ENCODE measurements at regions not wholly inside any gene's neighbourhood (a gene's known extent, or its start where the extent isn't known, plus 50 kb on each side); places are given as distances from the start of the nearest gene placed in this dataset.
"Not testable (repeated sequence)": the region's sequence is repeated elsewhere in the genome, so short reads cannot be mapped to it uniquely, and the experiment has no call there.

DNA sequence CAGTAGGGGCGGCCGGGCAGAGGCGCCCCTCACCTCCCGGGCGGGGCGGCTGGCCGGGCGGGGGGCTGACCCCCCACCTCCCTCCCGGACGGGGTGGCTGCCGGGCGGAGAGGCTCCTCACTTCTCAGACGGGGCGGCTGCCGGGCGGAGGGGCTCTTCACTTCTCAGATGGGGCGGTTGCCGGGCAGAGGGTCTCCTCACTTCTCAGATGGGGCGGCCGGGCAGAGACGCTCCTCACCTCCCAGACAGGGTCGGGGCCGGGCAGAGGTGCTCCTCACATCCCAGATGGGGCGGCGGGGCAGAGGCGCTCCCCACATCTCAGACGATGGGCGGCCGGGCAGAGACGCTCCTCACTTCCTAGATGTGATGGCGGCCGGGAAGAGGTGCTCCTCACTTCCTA lies 389.8 kb downstream of the DSEL start:
- DNase-seq, result not testable (repeated sequence)

- no peak for DNase-seq
Measured at GRCh38 chr18:67123901-67124300, 392.6 kb downstream of the DSEL start.

GRCh38 chr18:67117804-67118203 lies 398.7 kb downstream of the DSEL start:
- DNase-seq, result no peak

GRCh38 chr18:67109535-67109934 lies 407.0 kb downstream of the DSEL start:
- DNase-seq, result no peak

DNA sequence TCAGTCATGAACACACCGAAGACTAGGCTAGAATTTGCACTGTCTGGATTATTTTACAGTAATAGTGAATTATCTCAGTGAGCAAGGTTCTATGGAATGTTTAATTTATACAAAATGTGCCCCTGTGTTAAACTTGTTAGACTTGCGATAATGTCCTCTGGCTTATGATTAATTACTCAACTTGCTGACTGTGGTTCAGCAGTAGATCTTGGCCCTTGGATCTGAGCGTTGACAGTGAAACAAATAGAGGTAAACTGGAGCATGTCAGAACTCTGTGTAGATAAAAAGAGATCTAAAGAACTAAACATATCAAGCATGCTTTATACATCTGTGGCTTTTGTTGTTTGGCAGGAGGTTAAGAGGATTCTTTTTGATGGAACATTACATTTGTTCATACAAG lies 407.6 kb downstream of the DSEL start:
- no peak for DNase-seq

DNA sequence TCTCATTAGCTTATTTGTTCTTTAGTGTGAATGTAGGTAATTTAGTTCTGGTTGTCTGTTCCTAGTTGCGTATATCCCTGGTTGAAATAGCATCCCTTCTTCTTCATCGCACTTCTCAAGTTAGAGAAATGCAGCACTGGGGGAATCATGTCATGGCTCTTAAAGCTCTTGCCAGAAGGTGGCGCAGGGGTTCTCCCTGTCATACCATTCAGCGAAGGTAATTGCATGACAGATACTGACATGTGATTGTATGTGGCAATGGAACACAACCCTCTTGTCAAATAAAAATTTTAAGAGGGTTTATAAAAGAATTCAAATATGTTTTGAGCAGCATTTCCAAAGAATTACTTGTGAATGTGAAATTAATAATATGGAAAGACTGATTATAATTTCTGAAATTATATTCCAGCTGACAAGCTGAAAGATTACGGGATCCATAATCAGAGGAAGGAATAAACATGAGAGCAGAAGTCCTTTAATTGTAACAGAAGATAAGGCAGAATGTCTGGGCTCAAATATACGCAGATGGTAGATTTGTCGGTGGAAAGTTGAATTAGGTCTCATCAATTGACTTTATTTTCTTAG lies 411.7 kb downstream of the DSEL start:
- no peak for DNase-seq

DNA sequence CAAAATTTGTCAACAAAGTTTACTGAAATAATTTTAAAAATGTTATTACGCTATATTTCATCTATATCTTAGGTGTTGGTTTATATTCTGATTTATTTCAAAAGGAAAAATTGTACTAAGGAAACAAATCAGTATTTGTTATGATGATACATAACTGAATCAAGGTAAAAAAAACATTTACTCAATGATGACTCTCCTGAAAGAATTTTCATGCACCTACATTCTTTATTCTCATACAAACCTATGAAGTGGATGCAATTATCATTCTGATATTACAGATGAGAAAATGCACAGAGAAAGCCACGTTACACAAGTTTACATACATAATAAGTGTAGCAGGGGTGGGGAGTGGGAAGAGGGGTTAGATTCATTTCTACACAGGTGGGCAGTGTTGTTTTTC lies 422.4 kb downstream of the DSEL start:
- DNase-seq, result no peak

- DNase-seq, result no peak
Measured at GRCh38 chr18:67092141-67092540, 424.4 kb downstream of the DSEL start.

DNA sequence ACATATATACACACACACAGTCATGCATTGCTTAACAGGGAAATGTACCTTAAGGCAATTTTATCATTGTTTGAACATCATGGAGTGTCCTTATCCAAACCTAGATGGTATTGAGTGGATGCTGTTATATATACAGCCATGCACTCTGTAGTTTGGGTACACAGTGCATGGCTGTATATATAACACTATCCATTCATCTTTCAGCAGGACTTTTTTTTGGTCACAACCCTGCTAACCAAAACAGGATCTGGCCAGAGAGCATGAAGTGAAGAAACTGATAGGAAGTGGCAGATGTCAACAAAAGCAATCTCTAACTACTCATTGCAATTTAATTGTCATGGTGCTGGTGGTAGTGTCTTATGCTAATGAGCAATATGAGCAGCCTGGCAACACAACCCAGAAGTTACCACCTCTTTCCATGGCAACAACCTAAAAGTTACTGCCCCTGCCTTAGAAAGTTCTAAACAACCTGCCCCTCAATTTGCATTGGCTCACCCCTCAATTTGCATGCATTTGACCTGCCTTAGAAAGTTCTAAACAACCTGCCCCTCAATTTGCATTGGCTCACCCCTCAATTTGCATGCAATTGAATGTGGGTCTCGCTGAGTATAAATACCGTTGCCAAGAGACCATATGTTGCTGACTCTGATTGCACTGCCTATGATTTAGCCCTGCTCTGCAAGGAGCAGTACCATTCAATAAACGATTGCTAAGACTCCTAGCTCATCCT lies 434.9 kb downstream of the DSEL start:
- no peak for DNase-seq

DNA sequence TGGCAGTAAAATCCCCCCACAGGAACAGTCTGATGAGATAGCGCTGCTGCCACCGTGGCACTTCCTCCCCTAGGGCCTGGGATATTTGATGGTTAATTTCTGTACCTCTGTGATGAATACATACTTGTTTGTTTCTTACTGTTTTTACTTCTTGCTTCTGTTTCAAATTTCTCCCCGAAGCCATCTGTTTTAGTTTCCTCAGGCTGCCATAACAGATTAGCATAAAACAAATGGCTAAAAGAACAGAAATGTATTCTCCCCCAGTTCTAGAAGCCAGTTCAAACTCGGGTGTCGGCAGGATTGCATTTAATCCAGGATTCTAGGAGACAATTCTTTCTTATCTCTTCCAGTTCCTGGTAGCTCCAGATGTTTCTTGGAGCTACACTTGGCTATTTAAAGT lies 435.9 kb downstream of the DSEL start:
- DNase-seq, result no peak

GRCh38 chr18:67074309-67074708 lies 442.2 kb downstream of the DSEL start:
- no peak for DNase-seq

GRCh38 chr18:67072791-67073190 lies 443.7 kb downstream of the DSEL start:
- DNase-seq, result no peak

DNA sequence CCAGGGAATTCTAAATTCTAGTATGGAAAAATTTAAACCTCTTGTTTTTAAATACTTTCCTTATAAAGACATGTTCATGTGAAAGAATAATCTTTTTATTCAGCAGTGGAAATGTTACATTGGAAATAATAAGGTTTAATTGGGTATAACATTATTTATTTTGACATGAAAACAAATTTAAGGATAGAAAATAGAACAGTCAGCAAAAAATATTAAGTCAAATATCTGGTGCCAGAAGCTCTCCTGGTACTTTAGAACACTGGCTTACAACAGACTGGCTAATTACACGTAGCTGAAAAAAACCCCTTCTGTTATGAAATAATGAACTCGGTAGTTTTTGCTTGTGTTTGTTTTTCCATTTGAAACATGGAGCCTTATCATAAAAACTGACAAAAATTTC lies 447.9 kb downstream of the DSEL start:
- no peak for DNase-seq

DNA sequence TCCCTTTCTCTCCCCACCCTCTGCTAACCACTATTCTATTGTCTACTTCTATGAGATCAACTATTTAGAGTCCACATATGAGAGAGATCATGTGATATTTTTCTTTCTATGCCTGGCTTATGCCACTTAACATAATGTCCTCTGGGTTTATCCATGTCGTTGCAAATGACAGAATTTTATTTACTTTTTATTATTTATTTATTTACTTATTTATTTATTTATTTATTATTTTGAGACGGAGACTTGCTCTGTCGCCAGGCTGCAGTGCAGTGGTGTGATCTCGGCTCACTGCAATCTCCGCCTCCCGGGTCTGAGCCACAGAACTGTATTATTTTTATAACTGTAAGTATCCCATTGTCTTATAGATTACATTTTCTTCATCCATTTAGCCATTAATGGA lies 443.4 kb upstream of the CDH19 start:
- DNase-seq, result no peak

GRCh38 chr18:67043276-67043675 lies 439.4 kb upstream of the CDH19 start:
- no peak for DNase-seq

DNA sequence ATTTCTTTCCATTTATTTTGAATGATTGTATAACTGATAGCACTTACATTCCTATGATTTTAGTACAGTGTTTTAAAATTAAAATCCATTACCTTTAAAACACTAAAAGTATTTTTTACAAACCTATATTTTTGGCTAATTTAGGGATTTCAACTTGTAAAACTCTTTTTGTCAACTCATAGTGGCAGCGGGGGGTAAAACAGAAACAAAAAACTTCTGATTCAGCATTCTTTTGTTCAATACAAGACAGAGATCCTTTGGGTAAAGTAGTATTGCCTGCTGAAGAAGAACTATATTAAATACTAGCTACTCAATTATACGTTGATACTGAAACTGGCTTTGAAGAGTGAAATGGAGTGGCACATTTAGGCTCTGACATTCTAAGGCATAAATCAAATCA lies 437.4 kb upstream of the CDH19 start:
- no peak for DNase-seq

- no peak for DNase-seq
Measured at GRCh38 chr18:67035026-67035425, 431.1 kb upstream of the CDH19 start.

GRCh38 chr18:67023059-67023458 lies 419.2 kb upstream of the CDH19 start:
- DNase-seq, result no peak

DNA sequence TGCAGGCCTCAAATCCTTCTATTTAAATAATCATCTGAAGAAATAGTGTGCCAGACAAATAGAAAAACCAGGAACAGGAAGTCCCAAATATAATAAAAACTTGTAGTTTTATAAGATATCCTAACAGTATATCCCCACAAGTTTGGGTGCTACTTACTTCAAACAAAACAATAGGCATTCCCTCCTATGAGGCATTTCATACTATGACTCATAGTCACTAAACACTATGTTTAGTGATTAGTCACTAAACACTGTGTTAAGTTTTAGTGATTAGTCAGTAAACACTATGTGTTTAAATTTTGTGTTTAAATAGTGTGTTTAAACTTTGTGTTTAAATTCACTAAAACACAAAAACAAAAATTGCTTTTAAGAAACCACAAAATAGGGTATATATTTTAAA lies 407.0 kb upstream of the CDH19 start:
- no peak for DNase-seq

DNA sequence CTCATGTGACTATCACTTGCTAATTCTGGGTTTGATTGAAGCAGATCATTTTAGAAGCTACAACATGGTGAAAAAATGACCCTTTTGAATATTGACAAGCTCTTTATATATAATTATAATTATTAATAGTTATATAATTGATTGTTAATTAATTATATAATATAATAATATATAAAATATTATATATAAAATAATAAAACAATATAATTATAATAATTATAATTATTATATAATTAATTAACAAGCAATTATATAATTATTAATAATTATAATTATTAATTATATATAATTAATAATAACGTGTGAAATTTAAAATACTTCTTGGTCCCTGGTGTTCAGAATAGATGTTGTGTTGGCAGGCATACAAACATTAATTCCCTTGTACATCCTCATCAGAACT lies 404.1 kb upstream of the CDH19 start:
- DNase-seq, result no peak

- DNase-seq, result no peak
Measured at GRCh38 chr18:67007085-67007484, 403.2 kb upstream of the CDH19 start.

- no peak for DNase-seq
Measured at GRCh38 chr18:67001052-67001451, 397.2 kb upstream of the CDH19 start.

GRCh38 chr18:66999003-66999402 lies 395.1 kb upstream of the CDH19 start:
- no peak for DNase-seq

DNA sequence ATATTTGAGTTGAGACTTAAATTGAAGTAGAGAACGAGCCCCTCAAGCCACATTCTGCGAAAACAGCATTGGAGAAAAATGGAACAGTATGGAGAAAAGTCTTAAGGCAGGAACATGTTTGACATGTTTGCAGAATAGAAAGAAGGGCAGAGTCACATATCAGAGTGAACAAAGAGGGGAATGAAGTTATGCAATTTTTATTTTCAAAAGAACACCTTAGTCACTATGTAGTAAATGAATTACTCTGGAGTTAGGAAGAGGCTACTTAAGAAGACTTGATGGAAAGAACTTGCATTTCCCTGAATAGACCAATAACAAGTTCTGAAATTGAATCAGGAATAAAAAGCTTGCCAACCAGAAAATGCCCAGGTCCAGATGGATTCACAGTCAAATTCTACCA lies 391.4 kb upstream of the CDH19 start:
- DNase-seq, result no peak

GRCh38 chr18:66994790-66995189 lies 390.9 kb upstream of the CDH19 start:
- DNase-seq, result no peak
